GM21381 (cell line): ENCODE measurements at regions not wholly inside any gene's neighbourhood (a gene's known extent, or its start where the extent isn't known, plus 50 kb on each side); places are given as distances from the start of the nearest gene placed in this dataset.
"Not testable (repeated sequence)": the region's sequence is repeated elsewhere in the genome, so short reads cannot be mapped to it uniquely, and the experiment has no call there.

Experiments
- ATAC-seq: cut with Tn5 transposase; IDR thresholded peaks from one replicate; pipeline ENCODE4 v1.9.1; 2021; ENCODE audit warnings: mild to moderate bottlenecking, moderate library complexity; ENCODE audit not compliant: unreplicated experiment

DNA sequence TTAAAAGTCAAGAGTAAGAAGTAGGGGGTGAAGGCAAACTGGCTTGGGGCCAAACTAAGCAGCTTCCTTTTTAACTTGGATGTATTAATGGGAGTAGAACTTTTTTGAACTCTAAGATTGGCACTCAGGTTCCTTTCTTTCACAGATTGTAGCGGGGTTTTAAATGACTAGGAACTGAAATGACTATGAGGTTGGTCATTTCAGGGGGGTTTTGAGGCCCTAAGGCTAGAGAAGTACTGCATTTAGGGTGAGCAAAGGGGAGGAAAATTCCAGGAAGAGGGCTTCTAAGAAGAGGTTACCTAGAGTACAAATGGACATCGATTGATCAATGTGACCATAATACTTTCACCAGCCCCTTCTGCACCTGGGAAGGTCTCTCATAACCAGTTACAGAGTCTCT is 381.8 kb downstream of the MLLT3 start:
- no peak for ATAC-seq

DNA sequence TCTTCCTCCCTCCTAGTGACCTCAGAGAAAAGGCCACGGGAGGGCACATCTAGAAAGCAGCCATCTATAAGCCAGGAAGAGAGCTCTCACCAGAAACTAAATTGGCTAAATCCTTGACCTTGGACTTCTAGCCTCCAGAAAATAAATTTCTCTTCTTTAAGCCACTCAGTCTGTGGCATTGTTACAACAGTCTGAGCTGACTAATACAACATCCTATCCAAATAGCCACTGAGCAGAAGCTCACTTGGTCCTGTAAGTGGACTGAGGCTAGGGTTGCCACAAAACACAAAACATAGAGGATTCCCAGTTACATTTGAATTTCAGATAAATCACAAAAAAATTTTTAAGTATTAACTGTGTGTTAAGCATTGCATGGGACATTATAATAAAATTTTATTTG is 383.4 kb downstream of the MLLT3 start:
- no peak for ATAC-seq

DNA sequence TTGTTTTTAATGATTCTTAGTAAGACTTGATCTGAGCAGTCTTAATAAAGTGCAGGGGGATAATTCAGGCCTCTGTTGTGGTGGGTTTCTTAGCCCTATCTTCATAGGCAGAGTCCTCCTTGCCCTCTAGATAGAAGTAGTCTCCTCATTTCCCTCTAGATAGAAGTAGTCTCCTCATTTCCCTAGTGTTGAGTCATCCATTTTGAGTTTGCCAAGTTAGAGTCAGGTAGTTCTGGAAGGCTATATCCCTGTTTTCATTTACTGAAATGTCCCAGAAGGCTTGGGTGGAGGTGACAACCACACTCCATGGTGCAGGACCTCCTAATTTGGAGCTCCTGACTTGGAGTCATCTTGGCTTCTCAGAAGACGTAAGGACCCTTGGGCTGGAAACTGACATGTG is 384.6 kb downstream of the MLLT3 start:
- ATAC-seq, result no peak

DNA sequence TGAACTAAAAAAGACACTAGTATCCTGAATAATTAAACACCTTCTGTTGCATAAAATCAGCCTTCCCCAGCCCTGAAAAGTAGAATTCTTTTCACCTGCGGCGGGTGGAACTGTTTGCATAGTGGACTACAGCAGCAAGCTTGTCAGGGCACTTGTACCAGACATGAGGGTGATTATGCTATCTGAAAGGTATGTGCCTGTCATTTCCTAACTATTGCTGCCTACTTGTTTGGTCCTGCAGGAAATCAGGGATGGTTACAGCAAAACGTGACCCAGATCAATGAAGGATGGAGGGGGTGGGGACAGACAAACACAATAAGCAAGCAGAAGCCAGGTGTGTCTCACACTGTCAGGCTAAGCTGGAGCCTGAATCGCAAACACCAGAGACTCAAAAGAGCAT is 385.6 kb downstream of the MLLT3 start:
- no peak for ATAC-seq

DNA sequence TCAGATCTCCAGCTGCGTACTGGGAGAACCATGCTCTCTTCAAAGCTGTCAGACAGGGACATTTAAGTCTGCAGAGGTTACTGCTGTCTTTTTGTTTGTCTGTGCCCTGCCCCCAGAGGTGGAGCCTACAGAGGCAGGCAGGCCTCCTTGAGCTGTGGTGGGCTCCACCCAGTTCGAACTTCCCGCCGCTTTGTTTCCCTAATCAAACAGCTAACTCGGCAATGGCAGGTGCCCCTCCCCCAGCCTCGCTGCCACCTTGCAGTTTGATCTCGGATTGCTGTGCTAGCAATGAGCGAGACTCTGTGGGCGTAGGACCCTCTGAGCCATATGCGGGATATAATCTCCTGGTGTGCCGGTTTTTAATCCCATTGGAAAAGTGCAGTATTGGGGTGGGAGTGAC is 387.1 kb downstream of the MLLT3 start:
- not testable (repeated sequence) for ATAC-seq

DNA sequence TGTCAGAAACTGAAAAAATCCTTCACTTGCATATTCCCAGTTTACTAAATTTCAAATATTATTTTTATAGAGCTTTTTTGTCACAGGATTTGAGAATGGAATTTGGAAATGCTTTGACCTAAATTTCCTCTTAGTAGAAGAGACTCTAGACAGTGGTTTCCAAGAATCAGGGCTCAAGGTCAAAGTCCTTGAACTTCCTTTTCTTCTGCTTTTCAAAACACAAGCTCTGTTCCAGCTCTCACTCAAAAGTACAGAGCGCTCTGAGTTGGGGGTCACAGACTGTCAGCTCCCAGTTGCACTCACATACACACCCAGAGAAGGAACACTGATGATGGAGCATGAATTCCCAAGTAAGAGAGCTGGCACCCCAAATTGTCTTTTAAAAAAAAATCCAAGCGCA is 394.2 kb downstream of the MLLT3 start:
- ATAC-seq, result no peak

DNA sequence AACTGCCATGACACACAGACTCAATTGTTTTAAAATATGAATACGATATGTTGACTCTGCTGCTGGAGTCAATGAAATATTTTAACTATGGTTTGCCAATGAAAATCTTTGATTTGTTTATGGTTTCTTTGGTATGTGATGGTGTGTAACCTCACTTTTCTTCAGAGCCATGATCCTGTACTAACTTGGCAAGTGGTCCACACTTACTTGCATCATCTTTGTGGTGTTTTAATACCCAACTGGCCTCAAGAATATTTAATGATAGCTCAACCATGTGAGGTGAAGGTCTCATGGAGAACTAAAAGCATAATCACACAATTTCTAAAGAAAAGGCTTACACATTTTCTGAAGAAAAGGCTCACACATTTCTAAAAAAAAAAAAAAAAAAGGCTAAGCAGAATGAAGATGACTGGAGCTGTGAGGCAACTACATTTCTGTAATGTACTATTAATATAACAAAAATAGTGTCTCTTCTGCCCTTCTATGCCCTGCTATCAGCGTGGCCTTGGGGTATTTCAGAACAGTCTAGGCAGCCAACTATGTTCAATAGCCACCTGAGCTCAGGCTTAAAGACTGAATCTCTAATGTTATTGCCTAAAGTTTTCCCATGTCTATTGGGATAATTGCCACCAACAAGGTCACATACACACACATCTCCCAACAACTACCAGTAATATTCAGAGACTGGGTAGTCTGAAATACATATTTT is 395.0 kb downstream of the MLLT3 start:
- ATAC-seq, result no peak

DNA sequence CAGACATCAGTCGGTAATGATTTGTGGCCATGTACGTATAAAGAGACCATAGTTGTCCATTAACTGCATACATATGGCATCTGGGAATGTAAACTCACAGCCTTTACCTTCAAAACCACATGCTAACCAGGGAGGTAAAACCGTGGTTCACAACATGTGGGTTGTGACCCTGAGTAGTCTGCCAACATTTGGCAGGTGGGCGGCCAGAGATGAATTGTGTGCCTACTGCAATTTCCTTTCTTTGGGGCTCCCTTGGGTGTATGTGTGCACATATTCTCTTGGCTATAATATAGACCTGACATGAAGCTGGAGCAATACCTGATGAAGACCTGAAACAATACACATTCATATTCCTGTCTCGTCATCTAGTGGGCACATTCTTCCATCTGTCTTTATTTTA is 396.0 kb downstream of the MLLT3 start:
- ATAC-seq, result no peak

DNA sequence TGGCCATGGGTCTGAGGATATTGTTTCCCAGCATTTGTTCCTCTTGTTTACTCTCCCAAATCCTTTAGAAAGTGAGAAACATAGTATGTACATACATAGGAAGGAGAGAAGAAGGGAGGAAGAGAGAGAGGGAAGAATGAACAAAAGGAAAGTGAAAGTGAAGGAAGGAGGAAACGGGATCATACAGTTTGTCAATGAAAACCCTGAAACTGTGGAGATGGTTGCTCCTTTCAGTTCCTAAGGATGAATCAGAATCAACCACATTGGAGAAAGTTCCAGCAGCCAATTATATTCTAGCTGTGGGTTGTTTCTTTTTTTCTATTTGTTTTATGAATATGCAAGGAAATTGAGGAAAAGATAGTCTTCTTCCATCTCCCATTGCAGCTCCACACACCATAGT is 396.5 kb downstream of the MLLT3 start:
- ATAC-seq, result no peak

DNA sequence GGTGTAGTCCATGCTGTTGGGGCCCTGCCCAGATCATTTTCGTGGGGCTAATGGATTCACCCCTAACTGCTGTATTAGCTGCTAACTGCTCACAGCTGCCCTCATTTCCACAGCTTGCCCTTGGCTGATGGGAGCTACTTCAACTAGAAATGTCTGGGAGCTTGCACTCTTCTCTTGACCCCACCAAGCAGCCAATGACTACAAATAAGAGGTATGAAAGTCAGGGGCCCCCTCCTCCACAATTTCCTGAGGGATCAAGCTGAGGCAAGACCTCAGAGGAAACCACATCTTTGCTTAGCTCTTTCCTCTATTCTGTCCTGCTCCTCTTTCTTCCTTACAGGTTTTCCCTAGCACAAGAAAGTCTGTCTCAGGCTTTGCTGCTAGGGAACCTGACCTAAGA is 397.5 kb downstream of the MLLT3 start:
- no peak for ATAC-seq

DNA sequence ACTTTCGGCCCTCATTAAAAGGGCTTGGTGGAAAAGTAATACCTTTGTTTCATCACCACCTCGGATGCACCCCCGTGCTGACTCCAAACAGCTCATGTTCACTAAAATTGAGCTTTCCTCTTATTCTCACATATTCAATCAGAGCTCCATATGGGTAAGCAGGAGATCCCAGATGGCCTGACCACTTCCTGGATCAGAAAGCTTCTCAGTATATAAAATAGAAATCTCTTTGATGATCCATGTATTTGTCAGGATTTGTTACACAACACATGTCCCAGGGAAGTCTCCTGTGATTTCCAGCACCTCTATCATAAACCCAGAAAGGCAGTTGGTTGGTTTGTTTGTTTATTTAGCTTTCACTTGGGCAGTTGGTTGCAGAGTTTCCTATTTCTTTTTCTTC is 402.0 kb downstream of the MLLT3 start:
- no peak for ATAC-seq

DNA sequence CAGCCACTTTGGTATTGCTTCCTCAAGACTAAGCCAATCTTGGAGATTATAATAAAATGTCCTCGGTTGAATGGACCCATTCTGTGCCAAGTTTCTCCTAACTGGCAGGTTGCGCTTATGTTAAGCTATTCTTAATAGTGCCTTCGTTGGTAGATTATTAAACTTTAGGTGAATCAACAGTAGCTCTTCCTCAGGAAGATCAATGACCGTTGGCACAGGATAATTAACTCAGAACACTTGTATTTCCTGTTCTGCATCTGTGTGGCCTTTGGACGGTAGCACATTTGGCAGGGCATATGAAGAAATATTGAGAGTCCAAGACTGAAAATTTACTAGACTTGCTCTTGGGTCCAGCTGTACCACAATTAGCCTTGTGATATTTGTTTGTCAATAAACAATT is 402.9 kb downstream of the MLLT3 start:
- no peak for ATAC-seq

DNA sequence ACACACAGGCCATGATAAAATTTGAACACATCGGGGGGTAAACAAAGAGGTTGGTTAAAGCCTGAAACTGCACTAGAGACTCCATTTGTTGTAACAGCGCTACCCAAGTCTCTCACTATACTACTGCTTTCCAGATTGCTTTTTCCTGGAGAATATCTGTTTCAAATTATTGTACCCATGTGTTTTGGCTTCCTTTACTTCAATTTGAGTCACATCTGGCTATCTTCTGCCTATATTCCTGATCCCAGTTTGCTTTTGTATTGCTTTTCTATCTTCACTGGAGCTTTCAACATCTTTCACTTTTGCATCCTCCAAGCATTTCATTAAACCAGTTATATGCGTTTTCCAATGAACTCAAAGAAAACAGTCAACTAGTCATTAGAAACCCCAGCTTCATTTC is 404.7 kb downstream of the MLLT3 start:
- no peak for ATAC-seq

DNA sequence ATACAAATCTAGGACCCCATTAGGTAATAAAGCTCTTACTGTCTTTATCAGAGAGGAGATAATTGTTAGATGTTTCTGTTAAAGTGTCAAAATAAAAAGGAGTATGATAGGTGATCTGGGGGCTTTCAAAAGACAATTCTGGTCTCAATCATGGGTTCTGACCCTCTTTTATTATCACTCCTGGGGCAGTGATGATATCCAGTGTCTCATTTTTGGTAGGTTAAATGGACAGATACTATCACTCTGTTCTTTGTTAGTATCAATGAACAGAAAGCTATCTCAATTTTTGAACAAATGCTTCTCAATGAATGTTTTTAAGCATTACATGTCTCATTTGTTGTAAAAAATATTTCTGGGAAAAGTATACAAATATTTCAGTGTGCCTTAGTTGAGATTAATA is 405.9 kb downstream of the MLLT3 start:
- no peak for ATAC-seq

DNA sequence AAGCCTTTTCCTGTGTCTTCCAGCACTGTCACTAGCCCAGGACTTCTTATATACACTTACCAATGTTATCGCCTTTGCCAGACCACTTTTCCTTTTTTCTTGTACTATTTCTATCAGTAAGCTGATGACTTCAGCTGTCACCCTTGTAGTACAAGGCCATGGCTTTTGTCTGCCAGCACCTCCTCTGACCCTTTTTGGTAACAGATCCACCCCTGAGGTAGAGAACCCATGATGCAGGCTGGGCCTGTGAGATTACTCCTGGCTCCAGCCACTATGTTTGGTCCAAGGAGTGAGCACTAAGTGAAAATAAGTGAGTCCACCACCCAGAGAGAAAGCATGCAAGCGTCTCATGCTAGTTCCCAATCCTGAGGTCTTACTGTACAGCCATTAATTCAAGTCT is 406.7 kb downstream of the MLLT3 start:
- no peak for ATAC-seq

DNA sequence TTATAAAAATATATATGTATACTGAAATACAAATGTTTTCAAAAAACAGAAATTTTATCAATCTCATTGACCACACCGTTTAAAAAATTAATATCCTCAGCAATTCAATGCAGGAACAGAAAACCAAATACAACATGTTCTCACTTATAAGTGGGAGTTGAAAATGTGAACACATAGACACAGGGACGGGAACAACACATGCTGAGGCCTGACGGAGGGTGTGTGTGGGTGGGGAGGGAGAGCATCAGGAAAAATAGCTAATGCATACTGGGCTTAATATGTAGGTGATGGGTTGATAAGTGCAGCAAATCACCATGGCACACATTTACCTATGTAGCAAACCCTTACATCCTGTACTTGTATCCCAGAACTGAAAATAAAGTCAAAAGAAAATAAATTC is 409.5 kb downstream of the MLLT3 start:
- no peak for ATAC-seq

DNA sequence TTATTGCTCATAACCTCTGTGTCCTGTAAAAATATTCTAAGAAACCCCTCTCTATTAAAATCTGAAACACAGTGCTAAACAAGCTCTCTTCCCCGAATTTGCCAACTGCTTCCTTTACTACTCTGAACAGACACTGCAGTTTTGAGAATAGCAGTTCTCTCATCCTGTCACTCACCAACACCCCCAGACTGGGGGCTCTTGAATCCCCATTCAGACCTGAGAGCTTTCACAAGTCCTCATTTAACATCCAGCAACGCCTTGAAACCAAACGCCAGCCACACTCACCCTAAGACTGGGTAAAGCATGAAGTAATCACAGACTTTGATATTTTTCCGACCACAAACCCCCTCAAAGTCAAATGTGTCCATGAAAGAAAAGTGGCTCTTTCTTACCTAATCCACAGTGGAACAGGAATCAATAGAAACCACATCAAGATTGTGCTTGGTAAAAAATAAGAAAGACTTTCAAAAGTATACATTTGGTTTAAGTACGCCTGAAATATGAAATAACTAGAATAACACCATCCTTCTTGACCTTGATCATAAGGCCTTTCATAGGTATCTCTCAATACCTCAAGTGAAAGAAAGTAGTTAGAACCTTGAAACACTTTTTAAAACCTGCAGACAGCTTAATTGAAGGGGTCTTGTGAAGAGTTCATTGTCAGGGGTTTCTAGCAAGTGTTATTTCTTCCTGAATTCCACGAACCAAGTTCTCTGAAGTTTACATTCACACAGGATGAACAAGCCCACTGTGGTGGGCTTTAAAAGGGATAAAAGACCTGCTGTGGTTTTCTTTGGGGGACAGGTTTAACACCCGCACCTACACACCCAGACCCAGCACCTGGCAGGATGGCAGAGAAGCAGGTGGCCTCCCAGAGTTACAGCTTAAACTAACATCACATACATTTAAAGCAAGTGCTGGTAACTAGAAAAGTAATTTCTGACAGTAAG is 412.6 kb downstream of the MLLT3 start:
- ATAC-seq, result no peak

DNA sequence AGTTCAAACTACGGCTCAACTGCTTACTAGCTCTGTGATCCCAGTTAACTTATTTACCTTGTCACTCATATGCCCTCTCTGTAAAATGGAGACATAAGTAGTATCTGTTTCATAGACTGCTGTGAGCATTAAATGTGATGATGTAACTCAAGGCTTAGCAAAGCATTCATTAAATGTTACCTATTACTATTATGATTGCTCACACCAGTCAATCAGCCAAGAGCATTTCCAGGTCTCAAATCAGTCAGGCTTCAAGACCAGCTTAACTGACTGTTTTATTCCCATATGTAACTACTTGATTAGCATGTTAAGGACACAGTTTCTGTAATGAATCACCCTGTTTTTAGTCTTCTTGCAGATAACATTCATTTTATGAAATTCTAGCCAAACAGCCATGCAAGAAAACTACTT is 413.3 kb downstream of the MLLT3 start:
- no peak for ATAC-seq

DNA sequence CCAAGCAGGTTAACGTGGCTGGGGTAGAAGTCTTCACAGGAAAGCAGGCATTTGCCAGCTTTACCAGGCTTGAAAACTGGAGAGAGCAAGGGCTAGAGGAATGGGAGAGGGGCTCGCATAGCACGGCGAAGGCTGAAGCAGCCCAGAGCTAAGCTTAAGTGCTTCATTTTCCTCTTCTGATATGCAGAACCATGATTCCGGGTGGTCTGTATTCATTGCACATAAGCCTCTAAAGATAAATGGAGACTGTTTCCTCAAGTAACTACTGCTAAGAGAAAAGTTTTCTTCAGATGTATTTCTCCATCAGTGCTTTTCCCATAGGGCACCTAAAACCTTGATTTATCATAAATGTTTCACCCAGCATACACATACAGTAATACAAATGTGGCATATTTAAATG is 414.1 kb downstream of the MLLT3 start:
- ATAC-seq, result no peak

DNA sequence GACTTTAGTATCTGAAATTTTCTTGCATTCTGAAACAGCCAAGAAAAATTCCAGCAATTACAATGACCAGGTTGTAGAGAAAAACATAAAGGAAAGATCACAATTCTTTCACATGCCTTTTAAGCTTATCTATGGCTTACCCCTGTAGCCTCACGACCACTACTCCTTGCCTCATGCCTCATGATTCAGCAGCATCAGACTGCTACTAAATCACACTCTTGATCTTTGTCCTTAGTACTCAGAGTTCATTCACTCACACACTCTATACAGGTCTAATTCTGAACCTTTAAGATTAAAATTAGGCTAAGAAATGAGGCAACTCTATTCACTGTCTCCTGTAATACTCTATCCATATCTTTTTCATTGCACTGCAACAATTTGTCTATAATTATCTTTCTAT is 415.1 kb downstream of the MLLT3 start:
- ATAC-seq, result no peak

DNA sequence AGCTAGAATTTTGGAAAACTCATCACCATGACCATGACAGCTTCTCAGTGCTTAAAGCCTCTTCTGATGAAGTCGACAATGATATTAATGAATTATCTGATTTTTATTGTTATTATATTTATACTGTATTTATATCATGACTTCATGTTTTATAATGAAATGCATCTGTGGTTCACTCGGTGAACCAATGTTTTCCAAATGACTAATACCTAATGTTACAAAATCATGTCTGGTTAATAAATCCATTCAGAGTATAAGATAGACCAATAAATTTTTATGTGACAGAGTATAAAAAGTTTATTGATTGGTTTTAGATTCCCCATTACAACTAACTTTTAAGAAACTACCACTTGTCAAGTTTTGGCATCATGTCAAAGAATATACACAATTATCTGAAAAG is 416.5 kb downstream of the MLLT3 start:
- no peak for ATAC-seq

DNA sequence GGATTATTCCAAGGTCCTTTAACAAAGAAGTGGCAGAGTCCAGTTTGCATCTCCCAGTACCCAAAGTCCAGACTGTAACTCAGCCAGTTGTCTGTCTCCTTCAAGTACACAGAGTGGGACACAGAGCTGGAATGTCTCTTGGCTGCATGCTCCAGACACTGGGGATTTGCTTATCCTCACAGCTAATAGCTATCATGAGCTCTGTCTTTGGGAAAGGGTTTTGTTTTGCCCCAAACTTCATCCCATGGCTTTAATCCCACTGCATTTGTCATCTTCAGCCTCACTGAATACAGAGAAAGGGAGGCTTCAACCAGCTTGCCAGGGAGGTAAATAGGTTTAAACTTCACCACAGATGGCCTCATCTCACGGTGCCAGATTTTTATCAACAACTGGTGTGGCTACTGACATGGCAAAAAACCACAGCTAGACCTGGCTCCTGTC is 412.2 kb upstream of the SLC24A2 start:
- no peak for ATAC-seq
